ENCODE measurements at regions not wholly inside any gene's neighbourhood (a gene's known extent, or its start where the extent isn't known, plus 50 kb on each side); places are given as distances from the start of the nearest gene placed in this dataset.

- no peak for TF ChIP-seq CTCF (IDR thresholded peaks at IDR 0.05)
- intact Hi-C loops (cut with DNase I) = loop anchor here (10.0 kb wide), 1 partner anchor 224 kb away; no protein-coding TSS in a partner anchor
- Histone ChIP-seq H3K36me3 (no peaks in the 10 kb centered on the region), H3K4me1 (no peaks in the 10 kb centered on the region), H3K27me3 (no peaks in the 10 kb centered on the region), H3K9ac (ENCODE audit: low read depth in 2 of 2, low read length in 2 of 2) (no peak overlapping the region), H3K4me3 (no peak overlapping the region), H3K27ac (no peak overlapping the region), H3K9me3 (no peaks in the 10 kb centered on the region)
- DNase-seq = no peak
Measured at GRCh38 chr12:93318720-93319522, 58.8 kb upstream of the NUDT4 start.

DNA sequence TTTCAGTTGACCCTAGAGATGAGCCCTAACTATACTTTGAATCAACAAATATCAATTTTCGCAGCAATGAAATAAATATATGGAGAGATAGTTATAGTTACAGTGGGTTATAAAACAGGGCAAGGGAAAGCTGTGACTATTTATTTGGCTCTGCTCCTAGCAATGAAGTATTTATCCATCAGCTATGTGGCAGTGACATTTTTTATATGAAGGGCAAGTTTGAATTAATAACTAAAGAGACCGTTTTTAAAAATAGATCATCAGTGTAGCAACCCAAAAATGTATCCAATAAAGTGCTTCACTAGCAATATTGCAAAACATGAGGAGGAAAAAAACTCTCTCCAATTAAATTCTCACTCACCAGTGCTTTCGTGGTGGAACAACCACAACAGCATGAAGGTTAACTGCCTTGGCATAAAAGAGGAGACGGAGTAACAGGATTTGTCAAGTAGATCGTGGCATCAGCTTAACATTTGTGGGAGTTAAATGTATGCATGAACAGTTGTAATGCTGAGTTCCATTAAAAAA is 58.1 kb upstream of the NUDT4 start:
- no peak for TF ChIP-seq CTCF (IDR thresholded peaks at IDR 0.05)
- Histone ChIP-seq H3K36me3 (no peaks in the 10 kb centered on the region), H3K4me3 (no peak overlapping the region), H3K4me1 (no peaks in the 10 kb centered on the region), H3K9me3 (no peaks in the 10 kb centered on the region), H3K27me3 (no peaks in the 10 kb centered on the region), H3K27ac (no peak overlapping the region), H3K9ac (ENCODE audit: low read depth in 2 of 2, low read length in 2 of 2) (no peak overlapping the region)
- intact Hi-C loops (cut with DNase I) = loop anchor here (10.0 kb wide), 1 partner anchor 225 kb away; no protein-coding TSS in a partner anchor
- DNase-seq = no peak

- H3K27ac ChIP-seq = peak overlapping the region; percentile 62
- DNase-seq = peak; percentile 42
Measured at GRCh38 chr12:93322784-93323183, 54.9 kb upstream of the NUDT4 start.

GRCh38 chr12:93323625-93324329 is 53.9 kb upstream of the NUDT4 start:
- no peaks in the 10 kb centered on the region for H3K4me1 ChIP-seq
- no peak for TF ChIP-seq CTCF (IDR thresholded peaks at IDR 0.05)
- intact Hi-C loops (cut with DNase I) = no loop called here
- H3K36me3 ChIP-seq = no peaks in the 10 kb centered on the region
- no peak overlapping the region for H3K9ac ChIP-seq (ENCODE audit: low read depth in 2 of 2, low read length in 2 of 2)
- H3K27ac ChIP-seq = no peak overlapping the region
- H3K4me3 ChIP-seq = no peak overlapping the region
- H3K9me3 ChIP-seq = no peaks in the 10 kb centered on the region
- no peak for DNase-seq
- no peaks in the 10 kb centered on the region for H3K27me3 ChIP-seq

More at GRCh38 chr12:93322784-93323183, 54.9 kb upstream of the NUDT4 start:
- no peak overlapping the region for H3K9ac ChIP-seq (ENCODE audit: low read depth in 2 of 2, low read length in 2 of 2)
- H3K4me3 ChIP-seq = no peak overlapping the region
- H3K9me3 ChIP-seq = no peaks in the 10 kb centered on the region
- intact Hi-C loops (cut with DNase I) = no loop called here
- H3K4me1 ChIP-seq = no peaks in the 10 kb centered on the region
- no peaks in the 10 kb centered on the region for H3K27me3 ChIP-seq
- TF ChIP-seq CTCF (IDR thresholded peaks at IDR 0.05) = no peak
- no peaks in the 10 kb centered on the region for H3K36me3 ChIP-seq

GRCh38 chr12:93325855-93326254 is 51.9 kb upstream of the NUDT4 start:
- H3K4me1 ChIP-seq = no peaks in the 10 kb centered on the region
- H3K36me3 ChIP-seq = no peaks in the 10 kb centered on the region
- no peaks in the 10 kb centered on the region for H3K9me3 ChIP-seq
- no peaks in the 10 kb centered on the region for H3K27me3 ChIP-seq
- no peak for DNase-seq
- H3K4me3 ChIP-seq = no peak overlapping the region
- no peak for TF ChIP-seq CTCF (IDR thresholded peaks at IDR 0.05)
- no peak overlapping the region for H3K9ac ChIP-seq (ENCODE audit: low read depth in 2 of 2, low read length in 2 of 2)
- no peak overlapping the region for H3K27ac ChIP-seq
- intact Hi-C loops (cut with DNase I) = no loop called here
